K562 (cell line): ENCODE measurements at regions not wholly inside any gene's neighbourhood (a gene's known extent, or its start where the extent isn't known, plus 50 kb on each side); places are given as distances from the start of the nearest gene placed in this dataset.

Source experiments
- BRD9 ChIP-seq: fragments of 450-650 bp; IDR thresholded peaks from 2 replicates; pipeline ENCODE4 v1.6.1; 2018; ENCODE audit warnings: low read depth; ENCODE audit not compliant: partially characterized antibody
- EP300 ChIP-seq: IDR thresholded peaks from 2 replicates; pipeline ENCODE4 v1.6.1; 2012; ENCODE audit warnings: low read length, improper control_type of control experiment
- HNRNPL ChIP-seq: fragments of 200-400 bp; formaldehyde crosslinking; IDR thresholded peaks from 2 replicates; pipeline ENCODE4 v1.6.1; 2017; ENCODE audit warnings: low read depth, mild to moderate bottlenecking, low read length
- KAT8 ChIP-seq: fragments of 450-650 bp; IDR thresholded peaks from 2 replicates; pipeline ENCODE4 v1.6.1; 2016; ENCODE audit warnings: low read depth, mild to moderate bottlenecking
- SMAD2 ChIP-seq: fragments of 150-350 bp; IDR thresholded peaks from 2 replicates; pipeline ENCODE4 v1.6.1; 2014; ENCODE audit warnings: low read depth, mild to moderate bottlenecking, low read length
- SPI1 ChIP-seq: IDR thresholded peaks from 2 replicates; pipeline ENCODE4 v1.6.1; 2011; ENCODE audit warnings: low read depth, low read length, control low read depth, borderline replicate concordance
- ZNF253 ChIP-seq: fragments of 250-450 bp; sonication (Bioruptor Pico); conservative IDR thresholded peaks from 2 replicates; pipeline ENCODE4 v1.6.1; 2021; ENCODE audit warnings: mild to moderate bottlenecking
- ZNF263 ChIP-seq: sonication (generic); formaldehyde crosslinking; IDR thresholded peaks from 2 replicates; pipeline ENCODE4 v1.8.0; 2022; ENCODE audit warnings: mild to moderate bottlenecking, missing genetic modification reagents, borderline replicate concordance
- ZNF561 ChIP-seq: fragments of 450-650 bp; formaldehyde crosslinking; conservative IDR thresholded peaks from 2 replicates; pipeline ENCODE4 v1.4.0; 2020; ENCODE audit warnings: mild to moderate bottlenecking, moderate library complexity
- ZNF764 ChIP-seq: fragments of 250-450 bp; sonication (Bioruptor Pico); IDR thresholded peaks from 2 replicates; pipeline ENCODE4 v1.4.0; 2020; ENCODE audit warnings: low read depth, mild to moderate bottlenecking, moderate library complexity
- TF ChIP-seq, protein P1 (sequence below): fragments of 450-650 bp; IDR thresholded peaks from one replicate; pipeline ENCODE4 v1.6.1; 2018; ENCODE audit warnings: mild to moderate bottlenecking, moderate library complexity; ENCODE audit not compliant: partially characterized antibody
- TF ChIP-seq, protein P2 (sequence below), 3 experiments: fragments of 200-800 bp in 1 of 3; fragments of 250-450 bp in 1 of 3; fragments of 450-650 bp in 1 of 3; sonication (Bioruptor Pico) in 1 of 3; sonication (Bioruptor generic) in 1 of 3; formaldehyde crosslinking in 1 of 3; IDR thresholded peaks; 2 replicates each; pipeline versions ENCODE4 v1.6.1 to v1.8.0; 2016 to 2022; ENCODE audit warnings: mild to moderate bottlenecking in 2 of 3, missing genetic modification characterization in 2 of 3, missing compliant biosample characterization in 1 of 3, moderate library complexity in 1 of 3
- TF ChIP-seq, protein P3 (sequence below), 2 experiments: IDR thresholded peaks; 2 replicates each; pipeline ENCODE4 v1.6.1; 2011; ENCODE audit warnings: borderline replicate concordance in 1 of 2, control low read depth in 1 of 2, low read depth in 1 of 2, low read length in 1 of 2, mild to moderate bottlenecking in 1 of 2, mixed read lengths in 1 of 2, moderate library complexity in 1 of 2; ENCODE audit not compliant: insufficient read depth in 1 of 2, insufficient read length in 1 of 2, poor library complexity in 1 of 2, severe bottlenecking in 1 of 2; ENCODE audit errors: extremely low read depth in 1 of 2
- TF ChIP-seq, protein P4 (sequence below), 2 experiments: fragments of 150-350 bp in 1 of 2; IDR thresholded peaks; 2 replicates each; pipeline ENCODE4 v1.6.1; 2012 to 2016; ENCODE audit warnings: low read depth in 2 of 2, low read length in 2 of 2, mild to moderate bottlenecking in 1 of 2, moderate library complexity in 1 of 2
- TF ChIP-seq, protein P5 (sequence below): fragments of 250-450 bp; sonication (Bioruptor Pico); IDR thresholded peaks from 2 replicates; pipeline ENCODE4 v1.8.0; 2022; ENCODE audit warnings: moderate library complexity, mild to moderate bottlenecking, inconsistent platforms

DNA sequence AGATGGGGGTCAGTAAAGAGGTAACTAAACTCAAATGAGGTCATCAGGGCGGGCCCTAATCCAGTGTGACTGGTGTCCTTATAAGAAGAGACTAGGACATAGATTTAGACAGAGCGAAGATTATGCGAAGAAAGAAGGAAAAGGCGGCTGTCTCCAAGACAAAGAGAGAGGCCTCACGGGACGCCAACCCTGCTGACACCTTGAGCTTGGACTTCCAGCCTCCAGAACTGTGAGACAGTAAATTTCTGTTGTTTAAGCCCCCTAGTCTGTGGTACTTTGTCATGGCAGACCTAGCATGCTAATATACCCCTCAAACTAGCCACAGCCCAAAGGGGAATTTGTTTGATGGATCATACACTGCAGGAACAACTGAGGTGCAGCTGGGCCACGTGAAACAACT is 183.0 kb downstream of the ABHD5 start (continued):
- TF ChIP-seq ZNF764 (CRISPR knock-in tag) (no peak), SMAD2 (no peak), SPI1 (no peak), HNRNPL (no peak), ZNF253 (CRISPR knock-in tag) (no peak), ZNF263 (CRISPR knock-in tag) (no peak), BRD9 (no peak), KAT8 (no peak), ZNF561 (CRISPR knock-in tag) (no peak), EP300 (no peak)
- TF ChIP-seq, protein P1, sequence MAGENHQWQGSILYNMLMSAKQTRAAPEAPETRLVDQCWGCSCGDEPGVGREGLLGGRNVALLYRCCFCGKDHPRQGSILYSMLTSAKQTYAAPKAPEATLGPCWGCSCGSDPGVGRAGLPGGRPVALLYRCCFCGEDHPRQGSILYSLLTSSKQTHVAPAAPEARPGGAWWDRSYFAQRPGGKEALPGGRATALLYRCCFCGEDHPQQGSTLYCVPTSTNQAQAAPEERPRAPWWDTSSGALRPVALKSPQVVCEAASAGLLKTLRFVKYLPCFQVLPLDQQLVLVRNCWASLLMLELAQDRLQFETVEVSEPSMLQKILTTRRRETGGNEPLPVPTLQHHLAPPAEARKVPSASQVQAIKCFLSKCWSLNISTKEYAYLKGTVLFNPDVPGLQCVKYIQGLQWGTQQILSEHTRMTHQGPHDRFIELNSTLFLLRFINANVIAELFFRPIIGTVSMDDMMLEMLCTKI, result no peak
- TF ChIP-seq, protein P2, sequence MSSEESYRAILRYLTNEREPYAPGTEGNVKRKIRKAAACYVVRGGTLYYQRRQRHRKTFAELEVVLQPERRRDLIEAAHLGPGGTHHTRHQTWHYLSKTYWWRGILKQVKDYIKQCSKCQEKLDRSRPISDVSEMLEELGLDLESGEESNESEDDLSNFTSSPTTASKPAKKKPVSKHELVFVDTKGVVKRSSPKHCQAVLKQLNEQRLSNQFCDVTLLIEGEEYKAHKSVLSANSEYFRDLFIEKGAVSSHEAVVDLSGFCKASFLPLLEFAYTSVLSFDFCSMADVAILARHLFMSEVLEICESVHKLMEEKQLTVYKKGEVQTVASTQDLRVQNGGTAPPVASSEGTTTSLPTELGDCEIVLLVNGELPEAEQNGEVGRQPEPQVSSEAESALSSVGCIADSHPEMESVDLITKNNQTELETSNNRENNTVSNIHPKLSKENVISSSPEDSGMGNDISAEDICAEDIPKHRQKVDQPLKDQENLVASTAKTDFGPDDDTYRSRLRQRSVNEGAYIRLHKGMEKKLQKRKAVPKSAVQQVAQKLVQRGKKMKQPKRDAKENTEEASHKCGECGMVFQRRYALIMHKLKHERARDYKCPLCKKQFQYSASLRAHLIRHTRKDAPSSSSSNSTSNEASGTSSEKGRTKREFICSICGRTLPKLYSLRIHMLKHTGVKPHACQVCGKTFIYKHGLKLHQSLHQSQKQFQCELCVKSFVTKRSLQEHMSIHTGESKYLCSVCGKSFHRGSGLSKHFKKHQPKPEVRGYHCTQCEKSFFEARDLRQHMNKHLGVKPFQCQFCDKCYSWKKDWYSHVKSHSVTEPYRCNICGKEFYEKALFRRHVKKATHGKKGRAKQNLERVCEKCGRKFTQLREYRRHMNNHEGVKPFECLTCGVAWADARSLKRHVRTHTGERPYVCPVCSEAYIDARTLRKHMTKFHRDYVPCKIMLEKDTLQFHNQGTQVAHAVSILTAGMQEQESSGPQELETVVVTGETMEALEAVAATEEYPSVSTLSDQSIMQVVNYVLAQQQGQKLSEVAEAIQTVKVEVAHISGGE (CRISPR knock-in tag; IDR thresholded peaks at IDR 0.05), result no peak
- TF ChIP-seq, protein P3, sequence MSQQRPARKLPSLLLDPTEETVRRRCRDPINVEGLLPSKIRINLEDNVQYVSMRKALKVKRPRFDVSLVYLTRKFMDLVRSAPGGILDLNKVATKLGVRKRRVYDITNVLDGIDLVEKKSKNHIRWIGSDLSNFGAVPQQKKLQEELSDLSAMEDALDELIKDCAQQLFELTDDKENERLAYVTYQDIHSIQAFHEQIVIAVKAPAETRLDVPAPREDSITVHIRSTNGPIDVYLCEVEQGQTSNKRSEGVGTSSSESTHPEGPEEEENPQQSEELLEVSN (IDR thresholded peaks at IDR 0.05; ENCODE audit: borderline replicate concordance in 1 of 2, extremely low read depth in 1 of 2, insufficient read depth in 1 of 2, insufficient read length in 1 of 2, low read depth in 1 of 2, low read length in 1 of 2, poor library complexity in 1 of 2, severe bottlenecking in 1 of 2), result no peak
- TF ChIP-seq, protein P4, sequence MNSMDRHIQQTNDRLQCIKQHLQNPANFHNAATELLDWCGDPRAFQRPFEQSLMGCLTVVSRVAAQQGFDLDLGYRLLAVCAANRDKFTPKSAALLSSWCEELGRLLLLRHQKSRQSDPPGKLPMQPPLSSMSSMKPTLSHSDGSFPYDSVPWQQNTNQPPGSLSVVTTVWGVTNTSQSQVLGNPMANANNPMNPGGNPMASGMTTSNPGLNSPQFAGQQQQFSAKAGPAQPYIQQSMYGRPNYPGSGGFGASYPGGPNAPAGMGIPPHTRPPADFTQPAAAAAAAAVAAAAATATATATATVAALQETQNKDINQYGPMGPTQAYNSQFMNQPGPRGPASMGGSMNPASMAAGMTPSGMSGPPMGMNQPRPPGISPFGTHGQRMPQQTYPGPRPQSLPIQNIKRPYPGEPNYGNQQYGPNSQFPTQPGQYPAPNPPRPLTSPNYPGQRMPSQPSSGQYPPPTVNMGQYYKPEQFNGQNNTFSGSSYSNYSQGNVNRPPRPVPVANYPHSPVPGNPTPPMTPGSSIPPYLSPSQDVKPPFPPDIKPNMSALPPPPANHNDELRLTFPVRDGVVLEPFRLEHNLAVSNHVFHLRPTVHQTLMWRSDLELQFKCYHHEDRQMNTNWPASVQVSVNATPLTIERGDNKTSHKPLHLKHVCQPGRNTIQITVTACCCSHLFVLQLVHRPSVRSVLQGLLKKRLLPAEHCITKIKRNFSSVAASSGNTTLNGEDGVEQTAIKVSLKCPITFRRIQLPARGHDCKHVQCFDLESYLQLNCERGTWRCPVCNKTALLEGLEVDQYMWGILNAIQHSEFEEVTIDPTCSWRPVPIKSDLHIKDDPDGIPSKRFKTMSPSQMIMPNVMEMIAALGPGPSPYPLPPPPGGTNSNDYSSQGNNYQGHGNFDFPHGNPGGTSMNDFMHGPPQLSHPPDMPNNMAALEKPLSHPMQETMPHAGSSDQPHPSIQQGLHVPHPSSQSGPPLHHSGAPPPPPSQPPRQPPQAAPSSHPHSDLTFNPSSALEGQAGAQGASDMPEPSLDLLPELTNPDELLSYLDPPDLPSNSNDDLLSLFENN (IDR thresholded peaks at IDR 0.05; ENCODE audit: low read depth in 2 of 2, low read length in 2 of 2), result no peak
- TF ChIP-seq, protein P5, sequence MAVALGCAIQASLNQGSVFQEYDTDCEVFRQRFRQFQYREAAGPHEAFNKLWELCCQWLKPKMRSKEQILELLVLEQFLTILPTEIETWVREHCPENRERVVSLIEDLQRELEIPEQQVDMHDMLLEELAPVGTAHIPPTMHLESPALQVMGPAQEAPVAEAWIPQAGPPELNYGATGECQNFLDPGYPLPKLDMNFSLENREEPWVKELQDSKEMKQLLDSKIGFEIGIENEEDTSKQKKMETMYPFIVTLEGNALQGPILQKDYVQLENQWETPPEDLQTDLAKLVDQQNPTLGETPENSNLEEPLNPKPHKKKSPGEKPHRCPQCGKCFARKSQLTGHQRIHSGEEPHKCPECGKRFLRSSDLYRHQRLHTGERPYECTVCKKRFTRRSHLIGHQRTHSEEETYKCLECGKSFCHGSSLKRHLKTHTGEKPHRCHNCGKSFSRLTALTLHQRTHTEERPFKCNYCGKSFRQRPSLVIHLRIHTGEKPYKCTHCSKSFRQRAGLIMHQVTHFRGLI (CRISPR knock-in tag), result no peak
- TF ChIP-seq, all 486 proteins: peak for 0
